ENCODE measurements at regions not wholly inside any gene's neighbourhood (a gene's known extent, or its start where the extent isn't known, plus 50 kb on each side); places are given as distances from the start of the nearest gene placed in this dataset.

GRCh38 chr2:104262714-104263113, 591.2 kb upstream of the POU3F3 start:
- no peak overlapping the region for H2BK15ac ChIP-seq (ENCODE audit: low read length)
- 100% methylated on average over 1 of the region's 1 CpG; no CpG with 5 or more reads in 1 of the 2 experiments for WGBS, 2 experiments (ENCODE audit: extremely low coverage in 1 of 2, insufficient coverage in 1 of 2, insufficient read length in 1 of 2, insufficient replicate concordance in 2 of 2, low coverage in 1 of 2, low lambda C conversion rate in 2 of 2, missing lambda C conversion rate in 1 of 2)
- no peak overlapping the region for H2BK20ac ChIP-seq (ENCODE audit: low read length)
- no peak overlapping the region for H3K4me2 ChIP-seq (ENCODE audit: insufficient read depth in 1 of 2, low read depth in 2 of 2, low read length in 2 of 2)
- H3K14ac ChIP-seq (ENCODE audit: insufficient read length): no peak overlapping the region
- DNase-seq (ENCODE audit: low read depth in 1 of 2, low spot score in 2 of 2) (no peak), FAIRE-seq (no peak)
- peaks cover 2% of the 10 kb centered on the region; the same call in 1 of the 2 replicates for H3K23me2 ChIP-seq (ENCODE audit: low read depth, low read length)
- no peak overlapping the region for H3K4me3 ChIP-seq (ENCODE audit: extremely low read depth in 1 of 4, insufficient read depth in 2 of 4, low read depth in 3 of 4, low read length in 4 of 4)
- H3K23ac ChIP-seq (ENCODE audit: insufficient read length): no peak overlapping the region
- no peak overlapping the region for H2AK5ac ChIP-seq (ENCODE audit: low read depth, low read length)
- H3K9ac ChIP-seq (replicated peaks in 1 of 4; ENCODE audit: extremely low read depth in 1 of 4, low read depth in 3 of 4, low read length in 3 of 4): no peak overlapping the region
- no peaks in the 10 kb centered on the region for H3K79me2 ChIP-seq (ENCODE audit: control insufficient read depth in 1 of 2, insufficient read depth in 2 of 2, low read length in 2 of 2)
- H2BK12ac ChIP-seq (ENCODE audit: low read depth, low read length): no peak overlapping the region
- H3K27me3 ChIP-seq (replicated peaks in 1 of 4; ENCODE audit: control insufficient read depth in 3 of 4, extremely low read depth in 1 of 4, insufficient read depth in 3 of 4, low read length in 3 of 4): no peaks in the 10 kb centered on the region
- H4K8ac ChIP-seq (ENCODE audit: extremely low read depth, insufficient read depth, low read length): no peak overlapping the region
- H3K9me3 ChIP-seq (ENCODE audit: insufficient read depth in 2 of 2, low read depth in 1 of 2, low read length in 1 of 2): peaks cover 3 to 15% of the 10 kb centered on the region in 2 experiments; a peak in 3 of 4 replicates
- no peak for TF ChIP-seq JUND (IDR thresholded peaks at IDR 0.05; ENCODE audit: low read length)
- TF ChIP-seq NRF1 (IDR thresholded peaks at IDR 0.05; ENCODE audit: low read depth, low read length): no peak
- no peak for TF ChIP-seq BRCA1 (IDR thresholded peaks at IDR 0.05; ENCODE audit: low read depth, low read length)
- no peak for TF ChIP-seq EZH2 (IDR thresholded peaks at IDR 0.05; ENCODE audit: low read depth, low read length, severe bottlenecking)
- no peak for TF ChIP-seq POLR2AphosphoS5 (IDR thresholded peaks at IDR 0.05; ENCODE audit: low read depth, low read length)
- no peak for TF ChIP-seq MAFK (IDR thresholded peaks at IDR 0.05; ENCODE audit: low read depth, low read length)
- no peak for TF ChIP-seq PHF8 (conservative IDR thresholded peaks at IDR 0.05; ENCODE audit: low read depth, low read length)
- no peak for TF ChIP-seq NANOG (IDR thresholded peaks at IDR 0.05; ENCODE audit: insufficient read depth, low read depth, low read length, poor library complexity, severe bottlenecking)
- TF ChIP-seq KDM4A (IDR thresholded peaks at IDR 0.05; ENCODE audit: low read depth, low read length, severe bottlenecking): no peak
- TF ChIP-seq SIRT6 (IDR thresholded peaks at IDR 0.05; ENCODE audit: low read length): no peak
- TF ChIP-seq CREB1 (IDR thresholded peaks at IDR 0.05): no peak
- TF ChIP-seq SIN3A (conservative IDR thresholded peaks at IDR 0.05 in 1 of 2, IDR thresholded peaks at IDR 0.05 in 1 of 2; ENCODE audit: low read depth in 1 of 2, low read length in 2 of 2): no peak
- no peak for TF ChIP-seq POU5F1 (IDR thresholded peaks at IDR 0.05; ENCODE audit: low read depth, low read length)
- no peaks in the 10 kb centered on the region for H3K4me1 ChIP-seq (replicated peaks in 1 of 4; ENCODE audit: control insufficient read depth in 3 of 4, insufficient read depth in 4 of 4, low read length in 3 of 4)
- no peak overlapping the region for H4K5ac ChIP-seq (ENCODE audit: insufficient read length, low read depth, low read length)
- no peak overlapping the region for H3K27ac ChIP-seq (ENCODE audit: low read depth, low read length)
- H3K56ac ChIP-seq (replicated peaks; ENCODE audit: insufficient read length, low read depth, low read length): no peak overlapping the region
- H4K20me1 ChIP-seq (replicated peaks in 1 of 2; ENCODE audit: control insufficient read depth in 1 of 2, insufficient read depth in 2 of 2, low read length in 2 of 2): no peaks in the 10 kb centered on the region
- H3K4ac ChIP-seq (replicated peaks; ENCODE audit: insufficient read length, low read depth, low read length): no peak overlapping the region
- no peaks in the 10 kb centered on the region for H3K79me1 ChIP-seq (ENCODE audit: low read depth, low read length)
- no peaks in the 10 kb centered on the region for H3K36me3 ChIP-seq (ENCODE audit: control insufficient read depth in 2 of 4, insufficient read depth in 4 of 4, low read length in 3 of 4)
- H2AFZ ChIP-seq (ENCODE audit: low read length): no peak overlapping the region
- no peak overlapping the region for H2BK120ac ChIP-seq (replicated peaks; ENCODE audit: low read depth, low read length)
- H2BK5ac ChIP-seq (ENCODE audit: low read depth, low read length): no peak overlapping the region
- CTCF ChIA-PET (ENCODE audit: partially characterized antibody): no interaction called here
- H3K18ac ChIP-seq (ENCODE audit: extremely low read depth, low read length): no peak overlapping the region
- POLR2A ChIA-PET (ENCODE audit: partially characterized antibody): no interaction called here
- no peak overlapping the region for H4K91ac ChIP-seq (replicated peaks; ENCODE audit: insufficient read length, low read length)

Measured in H1 (cell line).